ENCODE measurements at regions not wholly inside any gene's neighbourhood (a gene's known extent, or its start where the extent isn't known, plus 50 kb on each side); places are given as distances from the start of the nearest gene placed in this dataset.

- TF ChIP-seq REST (IDR thresholded peaks at IDR 0.05; ENCODE audit: insufficient read depth in 1 of 2, low read depth in 2 of 2, low read length in 2 of 2) (peak; percentile 48 to 81; a peak in 2 of 4 replicates), TAF1 (IDR thresholded peaks at IDR 0.05; ENCODE audit: borderline replicate concordance, insufficient read depth, low read length) (no peak)
These were observed 287.9 kb upstream of the KLHL29 start for GRCh38 chr2:23096906-23097602.

DNA sequence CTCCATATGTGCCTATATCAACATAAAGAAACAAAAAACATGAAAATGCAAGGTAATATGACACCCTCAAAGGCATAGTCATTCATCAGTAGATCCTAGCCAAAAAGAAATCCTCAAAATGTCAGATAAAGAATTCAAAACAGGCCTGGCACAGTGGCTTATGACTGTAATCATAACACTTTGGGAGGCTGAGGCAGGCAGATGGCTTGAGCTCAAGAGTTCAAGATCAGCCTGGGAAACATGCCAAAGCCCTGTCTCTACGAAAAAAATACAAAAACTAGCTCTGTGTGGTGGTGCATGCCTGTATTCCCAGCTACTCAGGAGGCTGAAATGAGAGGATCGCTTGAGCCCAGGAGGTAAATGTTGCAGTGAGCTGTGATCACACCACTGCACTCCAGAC is 284.6 kb upstream of the KLHL29 start:
- TF ChIP-seq FOXP2 (optimal IDR thresholded peaks at IDR 0.05; ENCODE audit: borderline replicate concordance, extremely low read depth, extremely low read length, insufficient read depth) (no peak), SIN3A (IDR thresholded peaks at IDR 0.05; ENCODE audit: borderline replicate concordance, insufficient read depth, low read length) (no peak), POLR2AphosphoS5 (IDR thresholded peaks at IDR 0.05; ENCODE audit: low read depth, low read length) (no peak), TAF1 (IDR thresholded peaks at IDR 0.05; ENCODE audit: borderline replicate concordance, insufficient read depth, low read length) (no peak), REST (IDR thresholded peaks at IDR 0.05; ENCODE audit: insufficient read depth in 1 of 2, low read depth in 2 of 2, low read length in 2 of 2) (no peak)

DNA sequence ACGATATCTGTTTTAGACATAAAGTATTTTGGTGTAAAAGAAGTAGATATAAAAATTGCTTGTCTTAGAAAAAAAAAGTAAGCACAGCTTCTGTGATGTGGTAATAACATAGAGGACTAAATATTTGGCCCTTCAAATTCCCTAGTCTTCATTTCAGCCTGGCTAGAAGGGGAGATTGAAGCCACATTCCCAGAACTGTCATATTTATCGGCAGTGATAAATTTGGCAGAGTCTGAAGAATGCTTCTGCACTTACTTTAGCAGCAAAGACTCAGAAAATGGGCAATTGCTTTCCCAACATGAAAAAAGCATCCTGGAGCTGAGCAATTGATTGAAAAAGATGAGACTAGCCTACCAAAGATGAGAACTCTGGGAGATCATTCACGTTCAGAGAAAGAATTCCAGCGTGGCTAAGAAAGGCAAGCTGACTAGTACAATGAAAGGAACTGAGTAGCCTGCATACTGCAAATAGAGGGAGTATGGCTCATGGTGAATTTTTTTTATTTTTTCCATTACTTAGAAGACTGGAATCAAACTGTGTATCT is 278.7 kb upstream of the KLHL29 start:
- TF ChIP-seq TAF1 (IDR thresholded peaks at IDR 0.05; ENCODE audit: borderline replicate concordance, insufficient read depth, low read length), result no peak

DNA sequence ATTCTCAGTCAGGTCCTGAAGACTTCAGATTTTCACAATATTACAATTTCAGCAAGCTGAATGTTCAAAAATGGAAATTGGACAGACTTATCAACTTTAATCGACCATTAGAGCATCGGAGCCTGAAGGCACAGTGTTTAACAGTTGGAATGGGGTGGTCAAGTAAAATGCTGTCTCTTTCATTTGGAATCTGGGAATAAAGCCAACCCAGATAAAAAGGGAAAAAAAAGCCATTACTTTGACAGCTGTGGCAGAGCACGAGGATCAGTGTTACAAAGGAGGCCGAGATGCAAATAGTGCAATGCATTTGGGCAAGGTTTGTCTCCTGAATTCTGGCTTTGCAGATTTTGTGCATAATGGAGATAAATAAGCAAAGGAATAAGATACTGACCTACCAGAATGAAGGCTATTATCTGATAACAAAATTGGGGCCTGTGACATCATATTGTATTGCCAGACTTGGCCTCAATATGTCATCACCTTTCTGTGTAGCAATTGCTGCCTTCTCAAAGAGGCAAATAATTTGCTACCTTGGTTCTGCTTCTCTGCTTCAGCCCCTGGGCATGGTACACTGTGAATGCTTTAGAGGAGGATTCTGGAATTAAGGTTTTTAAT is 277.5 kb upstream of the KLHL29 start:
- TF ChIP-seq SIN3A (IDR thresholded peaks at IDR 0.05; ENCODE audit: borderline replicate concordance, insufficient read depth, low read length), result no peak
- no peak for TF ChIP-seq FOXP2 (optimal IDR thresholded peaks at IDR 0.05; ENCODE audit: borderline replicate concordance, extremely low read depth, extremely low read length, insufficient read depth)

DNA sequence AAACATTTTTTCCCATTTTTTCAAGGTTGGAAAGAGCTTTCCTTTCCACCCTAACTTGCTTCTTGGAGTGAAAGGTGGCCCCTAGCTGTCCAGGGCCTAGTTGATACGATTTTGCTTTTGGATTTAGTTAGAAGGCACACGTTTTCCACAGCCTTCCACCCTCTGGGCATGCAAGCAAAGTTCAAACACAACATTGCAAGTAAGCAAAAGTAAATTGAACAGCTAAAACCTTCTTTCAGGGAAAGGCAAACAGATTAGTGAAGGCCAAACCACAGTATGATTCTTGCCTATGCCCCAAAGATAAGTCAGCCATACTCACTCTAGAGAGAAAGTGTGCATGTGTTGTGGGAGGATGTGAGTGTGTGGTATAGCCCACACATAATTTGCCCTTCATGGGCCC is 273.7 kb upstream of the KLHL29 start:
- no peak for TF ChIP-seq TAF1 (IDR thresholded peaks at IDR 0.05; ENCODE audit: borderline replicate concordance, insufficient read depth, low read length)
- TF ChIP-seq SIN3A (IDR thresholded peaks at IDR 0.05; ENCODE audit: borderline replicate concordance, insufficient read depth, low read length), result no peak
- no peak for TF ChIP-seq REST (IDR thresholded peaks at IDR 0.05; ENCODE audit: insufficient read depth in 1 of 2, low read depth in 2 of 2, low read length in 2 of 2)
- no peak for TF ChIP-seq POLR2AphosphoS5 (IDR thresholded peaks at IDR 0.05; ENCODE audit: low read depth, low read length)
- TF ChIP-seq FOXP2 (optimal IDR thresholded peaks at IDR 0.05; ENCODE audit: borderline replicate concordance, extremely low read depth, extremely low read length, insufficient read depth), result no peak

GRCh38 chr2:23112517-23112916 is 272.5 kb upstream of the KLHL29 start:
- TF ChIP-seq SIN3A (IDR thresholded peaks at IDR 0.05; ENCODE audit: borderline replicate concordance, insufficient read depth, low read length) (no peak), TAF1 (IDR thresholded peaks at IDR 0.05; ENCODE audit: borderline replicate concordance, insufficient read depth, low read length) (no peak), REST (IDR thresholded peaks at IDR 0.05; ENCODE audit: insufficient read depth in 1 of 2, low read depth in 2 of 2, low read length in 2 of 2) (no peak), POLR2AphosphoS5 (IDR thresholded peaks at IDR 0.05; ENCODE audit: low read depth, low read length) (no peak), FOXP2 (optimal IDR thresholded peaks at IDR 0.05; ENCODE audit: borderline replicate concordance, extremely low read depth, extremely low read length, insufficient read depth) (no peak)

Data from PFSK-1 (cell line).